ENCODE measurements at regions not wholly inside any gene's neighbourhood (a gene's known extent, or its start where the extent isn't known, plus 50 kb on each side); places are given as distances from the start of the nearest gene placed in this dataset.

DNA sequence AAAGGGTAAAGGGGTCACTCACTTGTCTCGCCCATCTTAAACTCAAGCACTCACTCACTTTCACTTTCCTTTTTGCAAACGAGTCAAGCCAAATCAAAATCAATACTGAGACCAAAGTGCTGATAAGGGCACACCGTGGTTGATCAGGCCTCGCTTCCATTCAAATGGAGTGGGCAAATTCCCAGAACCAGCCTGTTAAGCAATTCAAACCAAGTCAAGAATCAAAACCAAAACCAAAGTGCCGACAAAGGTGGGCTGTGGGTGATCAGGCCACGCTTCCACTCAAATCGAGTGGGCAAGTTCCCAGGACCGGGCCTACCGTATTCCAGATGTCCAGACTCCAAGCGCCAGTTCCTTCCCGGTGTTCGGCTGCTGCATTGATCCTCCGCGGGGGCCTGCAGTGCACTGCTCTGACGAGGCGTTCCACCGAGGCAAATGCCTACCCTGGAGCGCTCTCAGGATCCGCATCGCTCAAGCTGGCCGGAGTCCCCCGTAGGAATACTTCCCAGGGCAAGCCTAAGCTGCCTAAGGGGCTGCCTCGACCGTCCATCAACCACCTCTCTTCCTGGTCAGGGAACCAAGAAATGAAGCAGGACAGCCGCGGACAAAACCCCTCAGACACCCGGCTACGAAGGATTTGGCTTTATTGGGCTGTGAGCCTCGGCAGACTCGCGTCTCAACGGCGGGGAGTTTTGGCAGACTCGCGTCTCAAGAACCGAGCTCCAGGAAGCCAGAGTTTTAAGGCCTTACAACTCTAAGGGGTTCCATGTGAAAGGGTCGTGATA is 89.9 kb upstream of the SLC1A4 start (continued):
- TF ChIP-seq, protein P1, sequence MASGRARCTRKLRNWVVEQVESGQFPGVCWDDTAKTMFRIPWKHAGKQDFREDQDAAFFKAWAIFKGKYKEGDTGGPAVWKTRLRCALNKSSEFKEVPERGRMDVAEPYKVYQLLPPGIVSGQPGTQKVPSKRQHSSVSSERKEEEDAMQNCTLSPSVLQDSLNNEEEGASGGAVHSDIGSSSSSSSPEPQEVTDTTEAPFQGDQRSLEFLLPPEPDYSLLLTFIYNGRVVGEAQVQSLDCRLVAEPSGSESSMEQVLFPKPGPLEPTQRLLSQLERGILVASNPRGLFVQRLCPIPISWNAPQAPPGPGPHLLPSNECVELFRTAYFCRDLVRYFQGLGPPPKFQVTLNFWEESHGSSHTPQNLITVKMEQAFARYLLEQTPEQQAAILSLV (CRISPR knock-in tag; IDR thresholded peaks at IDR 0.05; ENCODE audit: borderline replicate concordance) = no peak
- TF ChIP-seq, protein P2, sequence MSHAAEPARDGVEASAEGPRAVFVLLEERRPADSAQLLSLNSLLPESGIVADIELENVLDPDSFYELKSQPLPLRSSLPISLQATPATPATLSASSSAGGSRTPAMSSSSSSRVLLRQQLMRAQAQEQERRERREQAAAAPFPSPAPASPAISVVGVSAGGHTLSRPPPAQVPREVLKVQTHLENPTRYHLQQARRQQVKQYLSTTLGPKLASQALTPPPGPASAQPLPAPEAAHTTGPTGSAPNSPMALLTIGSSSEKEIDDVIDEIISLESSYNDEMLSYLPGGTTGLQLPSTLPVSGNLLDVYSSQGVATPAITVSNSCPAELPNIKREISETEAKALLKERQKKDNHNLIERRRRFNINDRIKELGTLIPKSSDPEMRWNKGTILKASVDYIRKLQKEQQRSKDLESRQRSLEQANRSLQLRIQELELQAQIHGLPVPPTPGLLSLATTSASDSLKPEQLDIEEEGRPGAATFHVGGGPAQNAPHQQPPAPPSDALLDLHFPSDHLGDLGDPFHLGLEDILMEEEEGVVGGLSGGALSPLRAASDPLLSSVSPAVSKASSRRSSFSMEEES (CRISPR knock-in tag; IDR thresholded peaks at IDR 0.05) = no peak
- TF ChIP-seq, protein P3, sequence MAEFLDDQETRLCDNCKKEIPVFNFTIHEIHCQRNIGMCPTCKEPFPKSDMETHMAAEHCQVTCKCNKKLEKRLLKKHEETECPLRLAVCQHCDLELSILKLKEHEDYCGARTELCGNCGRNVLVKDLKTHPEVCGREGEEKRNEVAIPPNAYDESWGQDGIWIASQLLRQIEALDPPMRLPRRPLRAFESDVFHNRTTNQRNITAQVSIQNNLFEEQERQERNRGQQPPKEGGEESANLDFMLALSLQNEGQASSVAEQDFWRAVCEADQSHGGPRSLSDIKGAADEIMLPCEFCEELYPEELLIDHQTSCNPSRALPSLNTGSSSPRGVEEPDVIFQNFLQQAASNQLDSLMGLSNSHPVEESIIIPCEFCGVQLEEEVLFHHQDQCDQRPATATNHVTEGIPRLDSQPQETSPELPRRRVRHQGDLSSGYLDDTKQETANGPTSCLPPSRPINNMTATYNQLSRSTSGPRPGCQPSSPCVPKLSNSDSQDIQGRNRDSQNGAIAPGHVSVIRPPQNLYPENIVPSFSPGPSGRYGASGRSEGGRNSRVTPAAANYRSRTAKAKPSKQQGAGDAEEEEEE (CRISPR knock-in tag; IDR thresholded peaks at IDR 0.05; ENCODE audit: borderline replicate concordance) = no peak
- no peak for TF ChIP-seq TAF1 (CRISPR knock-in tag; IDR thresholded peaks at IDR 0.05)
- TF ChIP-seq, protein P4, sequence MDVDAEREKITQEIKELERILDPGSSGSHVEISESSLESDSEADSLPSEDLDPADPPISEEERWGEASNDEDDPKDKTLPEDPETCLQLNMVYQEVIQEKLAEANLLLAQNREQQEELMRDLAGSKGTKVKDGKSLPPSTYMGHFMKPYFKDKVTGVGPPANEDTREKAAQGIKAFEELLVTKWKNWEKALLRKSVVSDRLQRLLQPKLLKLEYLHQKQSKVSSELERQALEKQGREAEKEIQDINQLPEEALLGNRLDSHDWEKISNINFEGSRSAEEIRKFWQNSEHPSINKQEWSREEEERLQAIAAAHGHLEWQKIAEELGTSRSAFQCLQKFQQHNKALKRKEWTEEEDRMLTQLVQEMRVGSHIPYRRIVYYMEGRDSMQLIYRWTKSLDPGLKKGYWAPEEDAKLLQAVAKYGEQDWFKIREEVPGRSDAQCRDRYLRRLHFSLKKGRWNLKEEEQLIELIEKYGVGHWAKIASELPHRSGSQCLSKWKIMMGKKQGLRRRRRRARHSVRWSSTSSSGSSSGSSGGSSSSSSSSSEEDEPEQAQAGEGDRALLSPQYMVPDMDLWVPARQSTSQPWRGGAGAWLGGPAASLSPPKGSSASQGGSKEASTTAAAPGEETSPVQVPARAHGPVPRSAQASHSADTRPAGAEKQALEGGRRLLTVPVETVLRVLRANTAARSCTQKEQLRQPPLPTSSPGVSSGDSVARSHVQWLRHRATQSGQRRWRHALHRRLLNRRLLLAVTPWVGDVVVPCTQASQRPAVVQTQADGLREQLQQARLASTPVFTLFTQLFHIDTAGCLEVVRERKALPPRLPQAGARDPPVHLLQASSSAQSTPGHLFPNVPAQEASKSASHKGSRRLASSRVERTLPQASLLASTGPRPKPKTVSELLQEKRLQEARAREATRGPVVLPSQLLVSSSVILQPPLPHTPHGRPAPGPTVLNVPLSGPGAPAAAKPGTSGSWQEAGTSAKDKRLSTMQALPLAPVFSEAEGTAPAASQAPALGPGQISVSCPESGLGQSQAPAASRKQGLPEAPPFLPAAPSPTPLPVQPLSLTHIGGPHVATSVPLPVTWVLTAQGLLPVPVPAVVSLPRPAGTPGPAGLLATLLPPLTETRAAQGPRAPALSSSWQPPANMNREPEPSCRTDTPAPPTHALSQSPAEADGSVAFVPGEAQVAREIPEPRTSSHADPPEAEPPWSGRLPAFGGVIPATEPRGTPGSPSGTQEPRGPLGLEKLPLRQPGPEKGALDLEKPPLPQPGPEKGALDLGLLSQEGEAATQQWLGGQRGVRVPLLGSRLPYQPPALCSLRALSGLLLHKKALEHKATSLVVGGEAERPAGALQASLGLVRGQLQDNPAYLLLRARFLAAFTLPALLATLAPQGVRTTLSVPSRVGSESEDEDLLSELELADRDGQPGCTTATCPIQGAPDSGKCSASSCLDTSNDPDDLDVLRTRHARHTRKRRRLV (CRISPR knock-in tag; IDR thresholded peaks at IDR 0.05) = no peak

Data from HepG2 (cell line).